ENCODE measurements at regions not wholly inside any gene's neighbourhood (a gene's known extent, or its start where the extent isn't known, plus 50 kb on each side); places are given as distances from the start of the nearest gene placed in this dataset.

DNA sequence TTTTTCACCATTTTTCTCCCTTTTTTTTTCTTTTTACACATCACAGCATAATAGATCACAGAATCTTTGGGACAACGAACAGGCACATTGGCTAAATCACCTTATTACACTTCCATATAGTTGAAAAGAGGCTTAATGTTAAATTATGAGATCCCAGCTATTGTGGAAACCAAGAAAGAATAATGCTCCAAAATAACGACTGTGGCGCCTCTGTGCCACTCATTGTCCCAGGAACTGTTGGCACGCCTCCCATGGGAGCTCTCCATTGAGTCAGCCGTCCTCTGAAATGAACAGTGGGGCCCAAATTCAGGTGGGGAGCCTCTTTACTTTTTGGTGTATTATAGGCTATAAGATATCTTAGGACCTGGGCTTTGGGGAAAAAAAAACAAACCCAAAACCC lies 82.2 kb upstream of the NFIB start:
- ChIA-PET POLR2A (no interaction called here), CTCF (interaction anchor here (1.1 to 1.4 kb wide), 2 partner anchors 31 to 38 kb away, joined by 4 read pairs; no protein-coding TSS in a partner anchor)
- peaks cover 5% of the 10 kb centered on the region; the same call in 1 of the 2 replicates for H3K27me3 ChIP-seq (ENCODE audit: control insufficient read depth, insufficient read depth, low read length)
- DNase-seq (ENCODE audit: low read depth) = no peak
- H3K36me3 ChIP-seq (ENCODE audit: control insufficient read depth, insufficient read depth, low read length) = no peaks in the 10 kb centered on the region
- no peak overlapping the region for H3K4me3 ChIP-seq (ENCODE audit: low read depth, low read length)
- TF ChIP-seq, protein P1, sequence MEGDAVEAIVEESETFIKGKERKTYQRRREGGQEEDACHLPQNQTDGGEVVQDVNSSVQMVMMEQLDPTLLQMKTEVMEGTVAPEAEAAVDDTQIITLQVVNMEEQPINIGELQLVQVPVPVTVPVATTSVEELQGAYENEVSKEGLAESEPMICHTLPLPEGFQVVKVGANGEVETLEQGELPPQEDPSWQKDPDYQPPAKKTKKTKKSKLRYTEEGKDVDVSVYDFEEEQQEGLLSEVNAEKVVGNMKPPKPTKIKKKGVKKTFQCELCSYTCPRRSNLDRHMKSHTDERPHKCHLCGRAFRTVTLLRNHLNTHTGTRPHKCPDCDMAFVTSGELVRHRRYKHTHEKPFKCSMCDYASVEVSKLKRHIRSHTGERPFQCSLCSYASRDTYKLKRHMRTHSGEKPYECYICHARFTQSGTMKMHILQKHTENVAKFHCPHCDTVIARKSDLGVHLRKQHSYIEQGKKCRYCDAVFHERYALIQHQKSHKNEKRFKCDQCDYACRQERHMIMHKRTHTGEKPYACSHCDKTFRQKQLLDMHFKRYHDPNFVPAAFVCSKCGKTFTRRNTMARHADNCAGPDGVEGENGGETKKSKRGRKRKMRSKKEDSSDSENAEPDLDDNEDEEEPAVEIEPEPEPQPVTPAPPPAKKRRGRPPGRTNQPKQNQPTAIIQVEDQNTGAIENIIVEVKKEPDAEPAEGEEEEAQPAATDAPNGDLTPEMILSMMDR (IDR thresholded peaks at IDR 0.05; ENCODE audit: insufficient read depth, low read depth, low read length) = no peak

DNA sequence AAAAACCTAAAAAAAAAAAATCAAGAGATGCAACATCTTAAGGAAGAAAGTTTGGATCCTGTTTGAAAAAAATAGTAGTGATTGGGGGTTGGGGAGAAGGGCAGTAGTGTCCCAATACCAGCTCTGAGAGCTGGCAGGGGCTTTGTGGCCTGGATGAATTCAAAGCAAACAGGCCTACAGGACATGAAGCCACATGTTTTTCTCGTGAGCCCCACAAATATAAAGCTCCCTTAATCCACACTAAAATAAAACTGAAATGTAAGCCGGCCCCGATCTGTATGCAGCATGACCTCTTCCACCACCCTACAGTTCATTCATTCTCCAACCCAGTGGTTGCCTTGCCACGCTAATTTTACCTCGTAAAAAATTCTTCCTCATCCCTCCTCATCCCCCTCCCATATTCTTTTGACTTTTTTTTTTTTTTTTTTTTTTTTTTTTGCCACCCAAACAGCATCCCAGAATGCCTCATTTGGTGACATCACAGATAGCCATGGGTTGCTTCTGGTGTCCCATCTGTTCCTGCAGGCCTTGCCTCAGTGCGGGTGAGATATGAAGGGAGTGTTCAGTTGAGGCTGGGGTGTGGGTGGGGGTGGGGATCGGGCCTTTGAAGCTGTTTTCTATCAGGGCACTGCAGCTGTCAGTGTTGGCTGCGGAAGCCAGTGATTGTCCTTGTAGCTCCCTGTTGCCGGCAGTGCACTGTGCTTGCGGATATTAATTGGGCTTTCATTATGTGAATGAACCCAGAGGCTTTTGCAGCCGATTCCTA lies 81.6 kb upstream of the NFIB start:
- no peak for DNase-seq (ENCODE audit: low read depth)
- TF ChIP-seq, protein P1 (IDR thresholded peaks at IDR 0.05; ENCODE audit: insufficient read depth, low read depth, low read length) = no peak
- H3K4me3 ChIP-seq (ENCODE audit: low read depth, low read length) = no peak overlapping the region
- H3K36me3 ChIP-seq (ENCODE audit: control insufficient read depth, insufficient read depth, low read length) = no peaks in the 10 kb centered on the region
- peaks cover 5% of the 10 kb centered on the region; the same call in 1 of the 2 replicates for H3K27me3 ChIP-seq (ENCODE audit: control insufficient read depth, insufficient read depth, low read length)
- POLR2A ChIA-PET = no interaction called here
- CTCF ChIA-PET = interaction anchor here (1.1 to 1.4 kb wide), 2 partner anchors 32 to 38 kb away, joined by 4 read pairs; no protein-coding TSS in a partner anchor

DNA sequence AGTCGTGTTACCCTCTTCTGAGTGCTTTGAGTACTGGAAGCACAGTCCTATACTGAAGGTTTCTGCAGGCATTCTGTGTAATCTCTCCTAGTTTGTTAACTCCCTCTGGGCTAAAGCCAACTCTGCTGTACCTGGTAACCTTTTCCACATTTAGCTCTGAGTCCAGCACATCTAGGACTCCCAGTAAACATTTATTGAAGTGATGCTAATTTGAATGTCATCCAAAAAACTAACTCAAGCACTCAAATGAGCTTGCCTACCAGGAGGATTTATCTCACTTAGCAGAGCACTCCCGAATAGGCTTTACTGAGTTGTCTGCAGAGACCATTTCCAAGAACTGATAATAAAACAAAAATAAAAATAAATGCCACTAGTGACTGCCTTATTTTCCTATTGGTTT lies 79.5 kb upstream of the NFIB start:
- Histone ChIP-seq H3K36me3 (ENCODE audit: control insufficient read depth, insufficient read depth, low read length) (no peaks in the 10 kb centered on the region), H3K27me3 (ENCODE audit: control insufficient read depth, insufficient read depth, low read length) (peaks cover 2% of the 10 kb centered on the region; the same call in 1 of the 2 replicates), H3K4me3 (ENCODE audit: low read depth, low read length) (no peak overlapping the region)
- POLR2A ChIA-PET = no interaction called here
- CTCF ChIA-PET = no interaction called here
- TF ChIP-seq, protein P1 (IDR thresholded peaks at IDR 0.05; ENCODE audit: insufficient read depth, low read depth, low read length) = no peak
- DNase-seq (ENCODE audit: low read depth) = no peak

DNA sequence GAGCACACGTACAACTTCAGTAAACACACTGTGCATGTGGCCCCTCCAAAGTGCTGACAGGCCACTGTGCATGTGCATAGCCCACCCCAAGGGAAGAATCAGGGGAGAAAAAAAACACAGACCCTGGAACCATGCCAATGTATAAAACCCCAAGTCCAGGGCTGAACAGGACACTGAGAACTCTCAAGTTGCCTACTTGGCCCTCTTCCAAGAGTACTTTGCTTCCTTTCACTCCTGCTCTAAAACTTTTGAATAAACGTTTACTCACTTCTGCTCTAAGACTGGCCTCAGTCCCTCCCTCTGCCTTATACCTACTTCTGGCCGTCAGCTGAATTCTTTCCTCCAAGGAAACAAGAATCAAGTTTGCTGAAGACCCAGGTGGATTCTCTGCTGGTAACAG lies 77.7 kb upstream of the NFIB start:
- no peaks in the 10 kb centered on the region for H3K27me3 ChIP-seq (ENCODE audit: control insufficient read depth, insufficient read depth, low read length)
- TF ChIP-seq, protein P1 (IDR thresholded peaks at IDR 0.05; ENCODE audit: insufficient read depth, low read depth, low read length) = no peak
- POLR2A ChIA-PET = no interaction called here
- no peaks in the 10 kb centered on the region for H3K36me3 ChIP-seq (ENCODE audit: control insufficient read depth, insufficient read depth, low read length)
- CTCF ChIA-PET = no interaction called here
- DNase-seq (ENCODE audit: low read depth) = no peak
- no peak overlapping the region for H3K4me3 ChIP-seq (ENCODE audit: low read depth, low read length)

DNA sequence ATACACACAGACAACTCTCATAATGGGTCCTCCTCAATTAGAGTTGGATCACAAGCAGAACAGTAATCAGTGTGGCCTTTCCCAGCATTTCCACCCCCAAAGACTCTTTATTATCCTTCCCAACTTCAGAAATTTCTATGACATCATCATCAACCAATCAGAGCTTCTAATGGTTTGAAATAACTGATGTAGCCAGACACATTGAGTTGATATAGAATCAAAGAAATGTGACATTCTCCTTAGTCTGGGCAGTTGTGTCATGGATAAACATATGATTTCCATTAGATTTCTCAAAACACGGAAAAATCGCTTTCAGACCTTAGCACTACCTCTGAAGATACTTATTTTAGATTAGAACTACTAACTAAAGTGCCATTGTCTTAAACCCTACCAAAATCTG lies 75.7 kb upstream of the NFIB start:
- TF ChIP-seq, protein P1 (IDR thresholded peaks at IDR 0.05; ENCODE audit: insufficient read depth, low read depth, low read length) = no peak
- Histone ChIP-seq H3K4me3 (ENCODE audit: low read depth, low read length) (no peak overlapping the region), H3K36me3 (ENCODE audit: control insufficient read depth, insufficient read depth, low read length) (no peaks in the 10 kb centered on the region), H3K27me3 (ENCODE audit: control insufficient read depth, insufficient read depth, low read length) (peaks cover 3% of the 10 kb centered on the region; the same call in 1 of the 2 replicates)
- ChIA-PET POLR2A (no interaction called here), CTCF (no interaction called here)
- no peak for DNase-seq (ENCODE audit: low read depth)

Measured in BJ (cell line).